ENCODE measurements at regions not wholly inside any gene's neighbourhood (a gene's known extent, or its start where the extent isn't known, plus 50 kb on each side); places are given as distances from the start of the nearest gene placed in this dataset.

DNA sequence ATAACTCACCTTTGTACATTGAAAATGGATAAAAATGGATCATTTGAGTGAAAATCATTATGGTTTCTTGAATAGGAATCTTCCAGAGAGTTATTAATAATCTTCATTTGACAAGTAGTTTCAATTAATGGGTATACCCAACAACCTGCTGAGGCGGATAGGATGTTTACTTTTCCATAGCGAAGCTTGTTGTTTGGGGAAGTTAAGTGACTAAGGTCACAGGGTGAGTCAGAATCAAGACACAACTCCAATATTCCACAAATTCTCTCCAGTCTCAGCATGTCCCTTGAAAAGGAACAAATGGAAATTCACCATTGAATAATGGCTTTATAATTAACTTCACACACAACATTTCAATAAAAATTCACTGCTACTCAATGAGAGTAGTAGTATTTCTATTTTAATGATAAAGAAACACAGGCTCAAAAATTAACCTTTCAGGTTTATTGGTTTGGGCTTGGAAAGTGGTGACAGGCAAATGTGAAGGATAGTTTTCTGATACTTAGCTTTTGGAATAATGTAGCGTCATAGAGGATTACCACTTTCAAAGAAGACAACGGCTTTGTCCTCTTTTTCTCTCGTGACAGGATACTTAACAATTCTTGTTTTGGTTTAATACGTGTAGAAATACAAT lies 211.3 kb downstream of the GPD2 start:
- Histone ChIP-seq H3K27ac (no peak overlapping the region), H3K27me3 (no peaks in the 10 kb centered on the region), H3K9me3 (no peaks in the 10 kb centered on the region), H3K4me3 (no peak overlapping the region), H3K36me3 (no peaks in the 10 kb centered on the region), H3K4me1 (peaks cover 0 to 6% (median 4%) of the 10 kb centered on the region in 4 donors)
- intact Hi-C loops (cut with DNase I), result no loop called here
- DNase-seq, result no peak
- TF ChIP-seq POLR2AphosphoS5 (IDR thresholded peaks at IDR 0.05) (no peak), POLR2A (IDR thresholded peaks at IDR 0.05) (no peak), EP300 (IDR thresholded peaks at IDR 0.05) (no peak)
- TF ChIP-seq, protein P1, sequence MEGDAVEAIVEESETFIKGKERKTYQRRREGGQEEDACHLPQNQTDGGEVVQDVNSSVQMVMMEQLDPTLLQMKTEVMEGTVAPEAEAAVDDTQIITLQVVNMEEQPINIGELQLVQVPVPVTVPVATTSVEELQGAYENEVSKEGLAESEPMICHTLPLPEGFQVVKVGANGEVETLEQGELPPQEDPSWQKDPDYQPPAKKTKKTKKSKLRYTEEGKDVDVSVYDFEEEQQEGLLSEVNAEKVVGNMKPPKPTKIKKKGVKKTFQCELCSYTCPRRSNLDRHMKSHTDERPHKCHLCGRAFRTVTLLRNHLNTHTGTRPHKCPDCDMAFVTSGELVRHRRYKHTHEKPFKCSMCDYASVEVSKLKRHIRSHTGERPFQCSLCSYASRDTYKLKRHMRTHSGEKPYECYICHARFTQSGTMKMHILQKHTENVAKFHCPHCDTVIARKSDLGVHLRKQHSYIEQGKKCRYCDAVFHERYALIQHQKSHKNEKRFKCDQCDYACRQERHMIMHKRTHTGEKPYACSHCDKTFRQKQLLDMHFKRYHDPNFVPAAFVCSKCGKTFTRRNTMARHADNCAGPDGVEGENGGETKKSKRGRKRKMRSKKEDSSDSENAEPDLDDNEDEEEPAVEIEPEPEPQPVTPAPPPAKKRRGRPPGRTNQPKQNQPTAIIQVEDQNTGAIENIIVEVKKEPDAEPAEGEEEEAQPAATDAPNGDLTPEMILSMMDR (IDR thresholded peaks at IDR 0.05), result no peak
- 87 to 92% methylated on average over 6 of the region's 6 CpGs for WGBS, 2 donors

DNA sequence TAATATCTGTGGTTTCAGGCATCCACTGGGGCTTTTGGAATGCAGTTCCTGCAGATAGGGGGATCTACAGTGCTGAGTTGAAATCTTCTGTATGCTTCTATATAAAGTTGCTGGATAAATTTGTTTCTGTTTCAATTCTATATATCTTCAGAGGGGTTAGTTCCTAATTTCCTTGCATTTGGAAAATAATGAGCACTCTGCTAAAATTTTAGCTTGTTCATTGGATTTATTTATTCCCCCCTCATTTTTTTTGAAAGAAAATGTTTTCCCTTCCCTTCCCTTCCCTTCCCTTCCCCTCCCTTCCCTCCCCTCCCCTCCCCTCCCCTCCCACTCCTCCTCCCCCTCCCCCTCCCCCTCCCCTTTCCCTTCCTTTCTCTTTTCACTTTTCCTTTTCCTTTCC lies 212.3 kb downstream of the GPD2 start:
- TF ChIP-seq, protein P1 (IDR thresholded peaks at IDR 0.05), result no peak
- TF ChIP-seq POLR2AphosphoS5 (IDR thresholded peaks at IDR 0.05) (no peak), EP300 (IDR thresholded peaks at IDR 0.05) (no peak), POLR2A (IDR thresholded peaks at IDR 0.05) (no peak)
- Histone ChIP-seq H3K27me3 (no peaks in the 10 kb centered on the region), H3K4me3 (no peak overlapping the region), H3K9me3 (no peaks in the 10 kb centered on the region), H3K27ac (no peak overlapping the region), H3K4me1 (peaks cover 0 to 6% (median 4%) of the 10 kb centered on the region in 4 donors), H3K36me3 (no peaks in the 10 kb centered on the region)
- intact Hi-C loops (cut with DNase I), result no loop called here
- DNase-seq, result no peak

DNA sequence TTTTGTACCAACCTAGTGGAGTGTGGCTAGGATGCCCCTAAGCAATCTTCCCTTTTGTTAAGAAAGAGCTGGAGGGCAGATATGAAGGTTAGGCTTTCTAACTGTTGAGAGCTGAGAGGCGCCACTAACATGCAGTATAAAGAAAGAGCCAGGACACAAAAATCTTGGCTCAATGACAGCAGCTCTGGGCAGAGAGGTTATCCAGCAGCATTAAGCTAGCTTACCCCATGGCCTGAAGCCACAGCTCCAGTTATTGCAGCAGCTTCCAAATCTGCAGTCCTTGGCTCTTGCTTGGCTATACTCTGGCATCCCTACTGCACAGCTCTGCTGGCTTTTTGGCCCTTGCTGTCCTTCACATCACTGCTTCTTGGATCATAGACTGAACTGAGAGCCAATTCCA lies 213.4 kb downstream of the GPD2 start:
- no peak overlapping the region for H3K4me3 ChIP-seq
- H3K9me3 ChIP-seq, result no peaks in the 10 kb centered on the region
- H3K4me1 ChIP-seq, result peaks cover 0 to 6% (median 4%) of the 10 kb centered on the region in 4 donors
- DNase-seq, result no peak
- H3K27me3 ChIP-seq, result no peaks in the 10 kb centered on the region
- intact Hi-C loops (cut with DNase I), result no loop called here
- no peak overlapping the region for H3K27ac ChIP-seq
- no peaks in the 10 kb centered on the region for H3K36me3 ChIP-seq
- WGBS, 2 donors, result 84 to 85% methylated on average over 1 of the region's 1 CpG
- TF ChIP-seq, protein P1 (IDR thresholded peaks at IDR 0.05), result no peak

DNA sequence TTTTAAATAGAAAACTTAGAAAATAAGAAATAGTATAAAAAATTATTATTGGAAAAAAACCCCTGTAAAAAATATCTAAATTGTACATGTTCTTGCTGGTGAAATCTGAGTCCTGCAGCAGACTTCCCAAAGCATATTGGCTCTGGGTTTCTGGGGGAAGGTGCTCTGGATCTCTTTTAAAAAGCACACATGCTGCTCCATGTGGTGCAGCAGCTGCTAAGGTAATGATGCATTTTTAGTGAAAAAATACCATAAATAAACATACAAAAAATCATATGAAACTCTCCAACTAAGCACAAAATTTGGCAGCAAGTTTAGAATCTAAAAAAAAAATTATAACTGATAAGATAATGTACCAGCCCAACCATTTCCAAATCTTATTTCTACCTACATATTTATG lies 216.5 kb downstream of the GPD2 start:
- intact Hi-C loops (cut with DNase I), result no loop called here
- H3K9me3 ChIP-seq, result no peaks in the 10 kb centered on the region
- H3K36me3 ChIP-seq, result no peaks in the 10 kb centered on the region
- no peak overlapping the region for H3K27ac ChIP-seq
- H3K4me3 ChIP-seq, result no peak overlapping the region
- TF ChIP-seq POLR2AphosphoS5 (IDR thresholded peaks at IDR 0.05) (no peak), POLR2A (IDR thresholded peaks at IDR 0.05) (no peak), EP300 (IDR thresholded peaks at IDR 0.05) (no peak)
- TF ChIP-seq, protein P1 (IDR thresholded peaks at IDR 0.05), result no peak
- DNase-seq, result no peak
- H3K27me3 ChIP-seq, result no peaks in the 10 kb centered on the region
- peaks cover 0 to 6% (median 4%) of the 10 kb centered on the region in 4 donors for H3K4me1 ChIP-seq

DNA sequence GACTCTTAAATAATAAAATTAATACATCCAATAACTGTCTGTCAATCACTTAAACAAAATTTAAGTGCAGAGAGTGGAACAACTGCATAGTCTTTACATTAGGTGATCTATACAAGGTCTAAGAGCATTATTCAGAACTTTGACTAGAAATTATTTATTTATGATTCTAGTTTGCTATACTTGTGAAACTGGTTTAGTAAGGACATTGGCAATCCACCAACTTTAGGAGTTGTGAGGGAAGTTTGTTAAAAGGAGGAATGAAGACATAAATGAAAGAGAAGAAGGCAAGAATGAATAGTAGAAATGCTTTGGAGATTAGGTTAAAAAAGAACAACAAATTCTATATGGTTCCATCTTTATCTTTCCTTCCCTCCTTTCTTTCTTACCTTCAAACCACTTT lies 217.5 kb downstream of the GPD2 start:
- intact Hi-C loops (cut with DNase I), result no loop called here

More for the DNA sequence above, 217.5 kb downstream of the GPD2 start:
- Histone ChIP-seq H3K4me1 (peaks cover 0 to 6% (median 4%) of the 10 kb centered on the region in 4 donors), H3K4me3 (no peak overlapping the region), H3K27ac (no peak overlapping the region), H3K27me3 (no peaks in the 10 kb centered on the region), H3K9me3 (no peaks in the 10 kb centered on the region), H3K36me3 (no peaks in the 10 kb centered on the region)
- no peak for TF ChIP-seq POLR2A (IDR thresholded peaks at IDR 0.05)
- no peak for TF ChIP-seq EP300 (IDR thresholded peaks at IDR 0.05)
- TF ChIP-seq, protein P1 (IDR thresholded peaks at IDR 0.05), result no peak
- DNase-seq, result no peak

Data from sigmoid colon (tissue), 6 donors.